Kidney (tissue), 13 donors: ENCODE measurements at regions not wholly inside any gene's neighbourhood (a gene's known extent, or its start where the extent isn't known, plus 50 kb on each side); places are given as distances from the start of the nearest gene placed in this dataset.

ENCODE experiments used
- DNase-seq, 5 donors: peaks; one replicate each; pipeline ENCODE4 v3.0.0-alpha.2; 2013 to 2020
- FAIRE-seq: peaks from 2 replicates; lab custom pipeline; 2012; peaks lifted over from hg19 to GRCh38; lab: Jason Lieb, UNC
- H3K27ac ChIP-seq, 2 donors: one replicate each; pipeline ENCODE4 v1.7.0; 2013; ENCODE audit warnings: low read depth in 2 of 2, low read length in 2 of 2, inconsistent platforms in 1 of 2
- H3K27me3 ChIP-seq: one replicate; pipeline ENCODE4 v1.7.1; 2013; ENCODE audit warnings: low read length, inconsistent platforms; ENCODE audit not compliant: control insufficient read depth, insufficient read depth
- H3K36me3 ChIP-seq, 3 donors: one replicate each; pipeline versions ENCODE4 v1.7.0 to v1.7.1; 2013; ENCODE audit warnings: low read length in 3 of 3, control low read depth in 1 of 3, inconsistent platforms in 1 of 3; ENCODE audit not compliant: insufficient read depth in 3 of 3, control insufficient read depth in 2 of 3
- H3K4me1 ChIP-seq, 3 donors: one replicate each; pipeline versions ENCODE4 v1.7.0 to v1.7.1; 2013; ENCODE audit warnings: low read length in 3 of 3, inconsistent platforms in 1 of 3, low read depth in 1 of 3; ENCODE audit not compliant: control insufficient read depth in 2 of 3, insufficient read depth in 2 of 3
- H3K4me3 ChIP-seq, 3 donors: one replicate each; pipeline versions ENCODE4 v1.7.0 to v1.8.1; 2013; ENCODE audit warnings: low read length in 3 of 3, control low read depth in 1 of 3, inconsistent platforms in 1 of 3
- H3K9ac ChIP-seq, 3 donors: one replicate each; pipeline versions ENCODE4 v1.7.0 to v1.7.1; 2013; ENCODE audit warnings: low read length in 3 of 3, control low read depth in 1 of 3, inconsistent platforms in 1 of 3
- H3K9me3 ChIP-seq, 3 donors: one replicate each; pipeline versions ENCODE4 v1.7.0 to v1.7.1; 2013; ENCODE audit warnings: low read length in 3 of 3, control low read depth in 1 of 3, inconsistent platforms in 1 of 3; ENCODE audit not compliant: control insufficient read depth in 2 of 3, insufficient read depth in 1 of 3
- CTCF ChIP-seq: IDR thresholded peaks from 3 replicates; pipeline ENCODE4 v1.5.1; 2012; ENCODE audit warnings: mild to moderate bottlenecking, moderate library complexity, borderline replicate concordance; ENCODE audit not compliant: insufficient read depth; ENCODE audit errors: extremely low read depth
- intact Hi-C: fragments of 100-400 bp; cut with DNase I; formaldehyde crosslinking; loops from one replicate; pipeline ENCODE4 v1.11.1; 2022
- donor health status: control.
- donor health status: control.
- donor health status: control.
- donor health status: control.
- donor health status: control.
- donor health status: DM: yes; HTN: yes; CAD: no.
- donor health status: Normal renal cell carcinoma (clear cell type).

GRCh38 chr2:2750867-2751714 is 420.0 kb upstream of the MYT1L start:
- H3K9me3 ChIP-seq, result peaks cover 0 to 8% (median 0%) of the 10 kb centered on the region in 3 donors
- no peaks in the 10 kb centered on the region for H3K4me1 ChIP-seq
- FAIRE-seq (no peak), DNase-seq (peak in 1 of 5 donors; percentile 46)
- intact Hi-C loops, result no loop called here
- no peak overlapping the region for H3K9ac ChIP-seq
- H3K4me3 ChIP-seq, result no peak overlapping the region
- no peaks in the 10 kb centered on the region for H3K27me3 ChIP-seq
- no peak overlapping the region for H3K27ac ChIP-seq
- no peaks in the 10 kb centered on the region for H3K36me3 ChIP-seq
- TF ChIP-seq CTCF, result no peak

GRCh38 chr2:2749206-2749598 is 418.1 kb upstream of the MYT1L start:
- Histone ChIP-seq H3K4me3 (no peak overlapping the region), H3K27ac (no peak overlapping the region), H3K36me3 (no peaks in the 10 kb centered on the region), H3K9me3 (peaks cover 0 to 8% (median 0%) of the 10 kb centered on the region in 3 donors), H3K9ac (no peak overlapping the region), H3K27me3 (no peaks in the 10 kb centered on the region), H3K4me1 (no peaks in the 10 kb centered on the region)
- no peak for TF ChIP-seq CTCF
- DNase-seq, result no peak
- FAIRE-seq, result no peak
- intact Hi-C loops, result no loop called here

GRCh38 chr2:2748399-2749205 is 417.5 kb upstream of the MYT1L start:
- peaks cover 0 to 2% (median 0%) of the 10 kb centered on the region in 3 donors for H3K9me3 ChIP-seq
- no peaks in the 10 kb centered on the region for H3K4me1 ChIP-seq
- no peaks in the 10 kb centered on the region for H3K27me3 ChIP-seq
- no peaks in the 10 kb centered on the region for H3K36me3 ChIP-seq
- intact Hi-C loops, result no loop called here
- TF ChIP-seq CTCF, result no peak
- no peak overlapping the region for H3K9ac ChIP-seq
- DNase-seq (no peak), FAIRE-seq (no peak)
- no peak overlapping the region for H3K27ac ChIP-seq
- H3K4me3 ChIP-seq, result no peak overlapping the region
